Activated T-cell treated with anti-CD3 and anti-CD28 coated beads, Interleukin-2, amount 50 U/mL, for 4 hours (primary cell): ENCODE measurements at regions not wholly inside any gene's neighbourhood (a gene's known extent, or its start where the extent isn't known, plus 50 kb on each side); places are given as distances from the start of the nearest gene placed in this dataset.

Experiments
- ATAC-seq, 2 donors: fragments of 200-7000 bp; cut with Tn5 transposase; one replicate each; pipeline ENCODE4 v1.10.0; 2021
- DNase-seq: peaks from one replicate; pipeline ENCODE4 v3.0.0-alpha.2; 2020
- H3K27me3 Mint-ChIP-seq: one replicate; pipeline ENCODE4 v1.8.0; 2021; ENCODE audit warnings: low read depth, mixed read lengths
- H3K36me3 Mint-ChIP-seq: one replicate; pipeline ENCODE4 v1.8.0; 2022; ENCODE audit warnings: mixed read lengths; ENCODE audit not compliant: insufficient read depth
- H3K4me1 Mint-ChIP-seq: one replicate; pipeline ENCODE4 v1.8.0; 2021; ENCODE audit warnings: low read depth, mixed read lengths
- H3K4me3 Mint-ChIP-seq: one replicate; pipeline ENCODE4 v1.8.0; 2021; ENCODE audit warnings: mild to moderate bottlenecking, moderate library complexity, mixed read lengths
- H3K9me3 Mint-ChIP-seq: one replicate; pipeline ENCODE4 v1.8.0; 2021; ENCODE audit warnings: mixed read lengths

DNA sequence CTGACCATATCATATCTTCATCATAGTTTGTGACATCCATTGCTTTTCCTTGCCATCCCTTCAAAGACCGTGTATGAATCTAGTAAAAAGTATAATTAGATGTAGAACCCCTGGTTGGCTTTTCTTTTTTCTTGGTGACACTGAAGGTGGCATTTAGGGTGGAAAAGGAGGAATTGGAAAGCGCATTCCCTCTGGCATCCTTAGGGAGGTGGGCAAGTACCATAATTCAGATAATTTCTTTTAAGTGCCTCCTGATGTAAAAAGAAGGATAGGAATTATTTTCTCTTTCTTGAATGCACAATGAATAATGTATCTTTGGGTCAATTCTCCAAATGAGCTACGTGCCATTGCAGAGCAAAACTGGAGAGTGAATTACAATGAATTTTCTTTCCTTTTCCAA is 73.2 kb upstream of the SMARCA2 start:
- peaks cover 3% of the 10 kb centered on the region for H3K27me3 Mint-ChIP-seq
- H3K4me1 Mint-ChIP-seq: peaks cover 2% of the 10 kb centered on the region
- no peak overlapping the region for H3K4me3 Mint-ChIP-seq
- no peaks in the 10 kb centered on the region for H3K9me3 Mint-ChIP-seq
- ATAC-seq: no peak
- DNase-seq: no peak
- H3K36me3 Mint-ChIP-seq: no peaks in the 10 kb centered on the region

DNA sequence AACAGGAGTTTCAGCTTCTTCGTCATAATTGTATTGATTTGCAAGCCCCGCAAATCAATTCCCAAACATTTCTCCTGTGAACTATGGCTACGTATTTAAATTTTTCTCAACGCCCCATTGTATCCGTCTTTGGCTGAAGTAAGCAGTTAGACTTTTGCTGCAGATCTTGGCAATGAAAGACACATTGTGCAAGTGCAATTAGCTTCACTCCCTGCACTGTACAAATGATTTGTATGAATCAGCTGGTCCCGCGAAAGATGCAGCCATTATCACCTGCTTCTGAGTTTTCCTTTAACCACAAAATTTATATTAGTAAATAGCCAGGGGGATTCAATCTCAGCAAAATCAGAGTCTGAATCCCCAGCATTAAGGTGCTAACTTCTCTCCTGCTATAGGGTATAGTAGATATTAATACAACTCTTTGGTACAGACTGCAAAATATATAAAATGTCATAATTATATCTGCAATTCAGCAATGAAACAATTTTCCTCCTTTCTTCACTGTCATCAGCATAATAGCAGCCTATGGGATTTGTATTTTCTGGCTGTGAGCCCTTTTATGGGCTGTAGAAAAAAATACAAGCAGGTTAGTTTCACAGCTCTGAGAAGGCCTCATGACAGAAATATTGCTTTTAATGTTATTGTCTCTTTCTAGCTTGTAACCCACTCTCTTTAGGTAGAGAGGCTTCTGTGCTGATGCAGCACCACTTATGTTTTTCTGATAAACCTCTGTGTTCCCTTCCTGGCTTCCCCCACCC is 68.4 kb upstream of the SMARCA2 start:
- ATAC-seq (no peak), DNase-seq (no peak)
- H3K4me3 Mint-ChIP-seq: no peak overlapping the region
- no peaks in the 10 kb centered on the region for H3K36me3 Mint-ChIP-seq
- H3K4me1 Mint-ChIP-seq: no peaks in the 10 kb centered on the region
- H3K27me3 Mint-ChIP-seq: no peaks in the 10 kb centered on the region
- H3K9me3 Mint-ChIP-seq: no peaks in the 10 kb centered on the region

DNA sequence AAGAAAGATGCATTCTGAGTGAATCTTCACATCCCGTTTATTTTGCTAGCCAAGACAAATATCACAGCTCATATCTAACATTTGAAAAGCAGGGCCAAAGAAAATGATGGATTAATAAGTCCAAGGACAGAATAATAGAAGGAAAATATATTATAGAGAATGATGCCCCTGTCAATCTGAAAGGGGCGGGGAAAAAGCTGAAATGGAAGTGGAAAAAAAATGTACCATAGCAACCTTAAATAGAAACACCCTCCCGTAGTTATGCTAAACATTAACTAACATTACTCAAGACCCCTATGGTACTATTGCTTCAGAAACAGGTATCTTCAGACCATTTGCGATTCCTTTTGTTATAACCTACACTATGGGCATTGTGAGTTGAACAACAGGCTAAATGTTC is 67.7 kb upstream of the SMARCA2 start:
- DNase-seq (no peak), ATAC-seq (no peak)
- no peaks in the 10 kb centered on the region for H3K9me3 Mint-ChIP-seq
- no peaks in the 10 kb centered on the region for H3K27me3 Mint-ChIP-seq
- no peak overlapping the region for H3K4me3 Mint-ChIP-seq
- no peaks in the 10 kb centered on the region for H3K4me1 Mint-ChIP-seq
- no peaks in the 10 kb centered on the region for H3K36me3 Mint-ChIP-seq

DNA sequence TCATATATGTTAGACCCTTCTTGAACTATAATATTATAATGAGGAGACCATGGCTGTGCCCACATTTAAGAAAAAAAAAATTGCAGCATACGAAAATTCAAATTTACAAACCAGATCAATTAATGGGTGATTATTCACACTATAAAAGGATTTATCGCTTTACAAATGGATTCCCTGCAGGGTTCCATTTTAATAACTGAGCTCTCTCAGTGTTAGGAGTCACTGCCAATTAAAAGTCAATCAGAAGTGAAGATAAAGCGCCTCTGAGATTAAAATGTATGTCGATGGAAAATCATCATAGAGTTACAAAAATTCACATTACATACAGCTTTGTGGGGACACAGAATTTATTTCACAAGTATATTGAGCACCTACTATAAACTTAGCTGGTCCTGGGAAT is 66.6 kb upstream of the SMARCA2 start:
- Mint-ChIP-seq H3K4me1 (no peaks in the 10 kb centered on the region), H3K4me3 (no peak overlapping the region), H3K9me3 (no peaks in the 10 kb centered on the region), H3K36me3 (no peaks in the 10 kb centered on the region), H3K27me3 (peaks cover under 1% of the 10 kb centered on the region)
- ATAC-seq: no peak
- DNase-seq: no peak

DNA sequence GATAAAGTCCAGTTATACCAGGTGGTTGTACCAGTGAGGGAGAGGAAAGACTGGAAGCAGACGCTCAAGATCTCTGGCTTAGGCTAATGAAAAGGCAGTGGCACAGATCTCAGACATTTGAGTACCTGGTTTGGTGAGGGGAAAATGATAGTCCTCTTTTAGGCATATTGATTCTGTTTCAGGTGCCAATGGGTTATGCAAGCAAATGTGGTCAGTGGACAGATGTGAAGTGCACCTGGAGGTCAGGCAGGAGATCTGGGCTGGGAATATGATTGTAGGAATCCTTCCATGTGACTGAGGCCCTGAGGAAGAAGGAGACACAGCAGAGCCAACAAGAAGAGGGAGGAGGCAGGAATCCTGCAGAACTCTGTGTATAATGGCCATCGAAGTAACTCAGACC is 63.7 kb upstream of the SMARCA2 start:
- Mint-ChIP-seq H3K36me3 (no peaks in the 10 kb centered on the region), H3K27me3 (peaks cover 4% of the 10 kb centered on the region), H3K9me3 (no peaks in the 10 kb centered on the region), H3K4me1 (no peaks in the 10 kb centered on the region), H3K4me3 (no peak overlapping the region)
- DNase-seq (no peak), ATAC-seq (no peak)

DNA sequence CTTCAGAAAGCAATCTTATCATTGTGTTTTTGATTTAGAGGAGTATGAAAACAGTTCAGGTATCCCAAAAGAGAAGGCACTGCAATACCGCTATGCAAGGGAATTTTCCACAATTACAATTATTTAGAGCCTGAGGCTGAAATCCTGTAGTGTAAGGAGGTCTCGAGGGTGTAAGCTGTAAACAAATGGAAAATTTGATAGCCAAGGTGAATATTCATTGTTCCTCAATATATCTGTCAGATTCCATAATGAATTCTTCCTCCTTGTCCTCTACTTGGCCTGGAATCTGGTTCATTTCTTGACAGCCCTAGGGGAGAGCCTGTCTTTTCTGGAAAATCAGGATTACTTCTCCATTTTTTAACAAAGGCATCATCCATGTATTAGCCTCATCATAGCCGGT is 63.1 kb upstream of the SMARCA2 start:
- Mint-ChIP-seq H3K36me3 (no peaks in the 10 kb centered on the region), H3K27me3 (peaks cover 4% of the 10 kb centered on the region), H3K4me3 (no peak overlapping the region), H3K4me1 (no peaks in the 10 kb centered on the region), H3K9me3 (no peaks in the 10 kb centered on the region)
- DNase-seq (no peak), ATAC-seq (no peak)

DNA sequence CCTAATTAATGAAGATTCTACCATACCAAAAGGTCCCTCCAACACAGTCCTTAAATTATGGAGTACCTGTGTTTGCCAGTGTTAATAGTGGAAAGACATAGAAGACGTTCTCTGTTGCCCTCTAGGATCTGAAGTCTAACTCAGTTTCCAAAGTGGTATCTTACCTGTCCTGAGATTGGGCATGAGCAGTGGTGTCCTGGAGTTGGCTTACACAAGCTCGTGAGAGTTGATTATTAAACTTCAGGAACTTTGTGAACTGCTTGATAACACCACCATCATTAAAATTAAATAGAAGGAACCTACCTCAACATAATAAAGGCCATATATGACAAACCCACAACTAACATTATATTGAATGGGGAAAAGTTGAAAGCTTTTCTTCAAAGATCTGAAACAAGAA is 60.9 kb upstream of the SMARCA2 start:
- no peaks in the 10 kb centered on the region for H3K9me3 Mint-ChIP-seq
- H3K36me3 Mint-ChIP-seq: no peaks in the 10 kb centered on the region
- ATAC-seq: no peak
- H3K4me3 Mint-ChIP-seq: no peak overlapping the region
- DNase-seq: no peak
- no peaks in the 10 kb centered on the region for H3K4me1 Mint-ChIP-seq
- H3K27me3 Mint-ChIP-seq: peaks cover 4% of the 10 kb centered on the region

DNA sequence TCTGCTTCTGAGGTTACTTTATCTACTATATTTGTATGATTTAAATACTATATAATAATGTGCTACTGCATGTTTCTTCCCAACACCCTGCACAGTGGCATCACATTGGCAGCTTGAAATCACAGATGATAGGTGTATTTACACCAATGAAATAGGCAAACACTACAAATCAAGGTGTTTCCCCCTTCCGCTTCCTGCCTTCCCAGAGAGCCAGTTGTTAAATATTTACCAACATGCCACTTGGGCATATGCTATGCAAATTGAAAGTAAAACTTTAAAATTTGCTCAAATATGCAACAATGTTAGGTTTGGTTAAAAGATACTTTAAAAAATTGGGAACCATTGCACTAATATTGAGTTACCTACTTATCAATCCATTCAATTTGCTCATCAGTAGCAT is 58.2 kb upstream of the SMARCA2 start:
- Mint-ChIP-seq H3K9me3 (no peaks in the 10 kb centered on the region), H3K36me3 (no peaks in the 10 kb centered on the region)
- DNase-seq: no peak

DNA sequence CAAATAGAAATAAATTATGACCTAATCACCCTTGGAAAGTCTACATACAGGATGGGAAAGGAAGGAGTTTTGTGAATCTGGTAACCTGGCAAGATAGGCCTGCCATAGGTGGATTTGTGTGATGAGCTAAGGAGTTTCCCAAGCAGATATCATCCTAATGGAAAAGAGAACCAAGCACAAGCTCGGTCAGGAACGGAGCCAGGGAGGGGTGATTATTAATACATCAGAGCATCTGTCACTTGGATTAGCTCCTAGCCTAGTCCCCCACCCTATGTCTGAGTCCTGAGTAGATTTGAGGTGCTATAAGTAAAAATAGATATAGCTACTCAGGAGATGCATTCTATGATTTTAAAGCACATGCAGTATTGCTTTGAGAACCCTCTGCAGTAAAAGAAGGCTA is 57.3 kb upstream of the SMARCA2 start:
- DNase-seq: no peak
- H3K4me3 Mint-ChIP-seq: no peak overlapping the region
- no peak for ATAC-seq
- H3K36me3 Mint-ChIP-seq: no peaks in the 10 kb centered on the region
- H3K4me1 Mint-ChIP-seq: no peaks in the 10 kb centered on the region
- H3K9me3 Mint-ChIP-seq: no peaks in the 10 kb centered on the region
- peaks cover 4% of the 10 kb centered on the region for H3K27me3 Mint-ChIP-seq

More for the DNA sequence above, 58.2 kb upstream of the SMARCA2 start:
- Mint-ChIP-seq H3K4me1 (no peaks in the 10 kb centered on the region), H3K4me3 (no peak overlapping the region), H3K27me3 (peaks cover 4% of the 10 kb centered on the region)
- no peak for ATAC-seq

DNA sequence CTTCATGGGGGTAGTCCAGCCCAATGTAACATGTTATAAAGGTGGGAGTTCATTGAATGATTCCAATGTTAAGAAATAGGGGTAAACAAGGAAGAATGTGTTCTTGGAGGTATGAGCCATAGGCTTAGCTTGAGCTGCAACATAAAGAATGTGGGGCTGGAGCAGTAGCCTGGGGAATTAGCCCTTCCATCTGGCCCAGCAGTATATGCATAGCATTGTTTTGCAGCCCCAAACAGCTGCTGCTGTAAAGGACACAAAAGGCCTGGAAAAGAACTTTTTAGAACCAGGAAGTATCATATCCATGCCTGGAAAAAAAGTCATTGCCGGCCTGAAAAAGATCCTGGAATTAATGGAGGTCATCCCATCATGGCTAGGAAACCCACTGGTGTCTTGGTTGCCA is 55.8 kb upstream of the SMARCA2 start:
- Mint-ChIP-seq H3K4me1 (no peaks in the 10 kb centered on the region), H3K9me3 (no peaks in the 10 kb centered on the region), H3K27me3 (peaks cover 2% of the 10 kb centered on the region), H3K4me3 (no peak overlapping the region), H3K36me3 (no peaks in the 10 kb centered on the region)
- ATAC-seq (no peak), DNase-seq (no peak)

DNA sequence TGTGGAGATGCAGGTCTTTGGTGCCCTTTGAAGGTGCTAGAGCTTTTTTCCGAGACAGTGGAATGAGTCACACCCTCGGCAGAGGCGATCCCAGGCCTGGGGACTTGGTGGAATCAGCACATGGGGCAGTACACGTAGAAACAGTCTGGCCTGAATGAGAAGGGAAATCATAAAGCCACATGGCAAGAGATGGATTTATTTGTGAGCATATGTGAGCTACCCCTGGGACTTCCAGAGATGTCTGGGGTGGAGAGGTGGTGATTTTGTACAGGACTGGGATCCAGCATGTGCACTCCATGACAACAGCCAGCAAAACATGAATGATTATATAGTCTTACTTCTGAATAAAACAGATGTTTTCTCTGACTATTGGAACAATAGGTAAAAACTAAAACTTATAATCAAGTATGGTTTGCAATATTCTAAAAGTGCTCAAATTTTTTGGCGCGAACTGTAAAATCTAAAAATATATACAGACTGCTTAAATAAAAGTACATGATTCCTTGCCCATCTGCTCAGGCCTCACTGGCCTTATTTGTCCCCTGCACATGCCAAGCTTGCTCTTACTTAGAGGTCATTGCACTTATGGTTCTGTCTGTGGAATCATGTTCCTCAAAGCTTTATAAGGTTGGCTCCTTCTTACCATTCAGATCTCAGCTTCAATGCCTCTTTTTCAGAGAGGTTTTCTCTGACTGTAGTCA is 54.7 kb upstream of the SMARCA2 start:
- Mint-ChIP-seq H3K9me3 (no peaks in the 10 kb centered on the region), H3K27me3 (peaks cover 2% of the 10 kb centered on the region), H3K4me1 (no peaks in the 10 kb centered on the region), H3K36me3 (no peaks in the 10 kb centered on the region), H3K4me3 (no peak overlapping the region)
- DNase-seq: no peak
- ATAC-seq: no peak

DNA sequence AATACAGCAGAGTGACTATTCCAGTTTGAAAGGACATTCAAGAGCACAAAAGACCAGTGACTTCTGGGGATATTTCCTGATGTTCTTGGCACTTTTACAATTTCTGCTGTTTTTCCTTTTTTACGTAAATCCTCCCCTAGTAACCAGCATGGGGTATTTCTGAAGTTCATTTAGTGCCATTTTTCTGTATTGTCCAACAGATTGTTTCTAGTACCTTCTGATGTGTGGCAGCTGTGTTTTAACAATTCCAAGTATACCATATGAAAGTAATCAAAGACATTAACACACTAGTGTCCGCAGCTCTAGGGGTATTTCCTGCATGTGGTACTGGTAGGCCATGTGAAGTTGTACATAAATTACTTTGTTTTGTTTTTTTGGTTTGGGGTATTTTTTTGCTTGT is 53.0 kb upstream of the SMARCA2 start:
- no peak for ATAC-seq
- Mint-ChIP-seq H3K4me1 (no peaks in the 10 kb centered on the region), H3K36me3 (no peaks in the 10 kb centered on the region), H3K27me3 (no peaks in the 10 kb centered on the region), H3K4me3 (no peak overlapping the region), H3K9me3 (no peaks in the 10 kb centered on the region)
- DNase-seq: no peak

DNA sequence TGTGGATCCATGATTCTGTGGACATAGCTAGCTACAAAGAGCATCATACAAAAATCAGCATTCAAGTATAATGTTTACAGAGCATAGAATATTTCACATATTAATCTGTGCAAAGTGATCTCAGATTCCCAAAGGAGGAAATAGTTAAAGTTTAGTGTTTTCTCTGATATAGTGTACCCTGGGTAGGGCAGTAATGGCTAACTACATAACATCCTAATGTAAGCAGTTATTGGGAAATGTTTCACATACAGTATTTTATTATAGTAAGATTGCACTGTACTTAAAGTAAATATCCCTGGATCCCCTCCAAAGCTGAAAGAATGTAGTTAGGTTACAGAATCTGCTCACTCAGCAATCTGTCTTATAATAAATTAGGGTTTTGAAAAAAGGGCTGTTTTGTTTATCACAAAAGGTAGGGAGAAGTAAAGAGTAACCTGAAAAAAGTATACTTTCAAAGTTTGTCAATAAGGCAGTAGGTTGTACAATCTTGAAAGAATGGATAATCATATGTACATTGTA is 52.5 kb upstream of the SMARCA2 start:
- DNase-seq: no peak
- no peaks in the 10 kb centered on the region for H3K36me3 Mint-ChIP-seq
- H3K27me3 Mint-ChIP-seq: no peaks in the 10 kb centered on the region
- no peak overlapping the region for H3K4me3 Mint-ChIP-seq
- ATAC-seq: no peak
- H3K4me1 Mint-ChIP-seq: no peaks in the 10 kb centered on the region
- H3K9me3 Mint-ChIP-seq: no peaks in the 10 kb centered on the region

DNA sequence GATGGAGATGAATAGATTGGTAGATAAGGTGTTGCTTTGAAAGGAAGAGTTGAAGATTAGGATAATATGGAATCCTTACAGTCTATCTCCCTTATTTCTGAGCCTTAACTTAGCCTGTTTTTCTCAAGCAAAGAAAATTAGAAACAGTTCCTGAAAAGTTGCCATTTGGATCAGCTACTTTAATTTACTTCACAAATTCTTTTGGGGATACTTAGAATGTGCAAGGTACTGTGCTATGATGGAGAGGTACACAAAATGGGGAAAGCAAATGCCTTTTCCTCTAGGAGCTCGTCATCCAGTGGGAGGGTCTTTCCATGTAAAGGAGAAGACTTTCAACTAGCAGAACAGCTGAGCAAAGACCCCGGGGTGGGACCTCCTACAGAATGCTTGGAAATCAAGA is 51.1 kb upstream of the SMARCA2 start:
- Mint-ChIP-seq H3K27me3 (no peaks in the 10 kb centered on the region), H3K4me3 (no peak overlapping the region), H3K9me3 (no peaks in the 10 kb centered on the region), H3K4me1 (no peaks in the 10 kb centered on the region), H3K36me3 (no peaks in the 10 kb centered on the region)
- DNase-seq: no peak
- no peak for ATAC-seq
